DND-41 (cell line): ENCODE measurements at regions not wholly inside any gene's neighbourhood (a gene's known extent, or its start where the extent isn't known, plus 50 kb on each side); places are given as distances from the start of the nearest gene placed in this dataset.

Experiments used
- EZH2 ChIP-seq: IDR thresholded peaks from 3 replicates; pipeline ENCODE4 v1.6.1; 2012; ENCODE audit warnings: borderline replicate concordance, low read depth, mild to moderate bottlenecking, moderate library complexity, low read length, inconsistent platforms; ENCODE audit not compliant: severe bottlenecking
- TF ChIP-seq, protein P1 (sequence below): IDR thresholded peaks from 2 replicates; pipeline ENCODE4 v1.5.1; 2012; ENCODE audit warnings: borderline replicate concordance, low read length, moderate library complexity, mild to moderate bottlenecking; ENCODE audit not compliant: poor library complexity, severe bottlenecking; ENCODE audit errors: extremely low read depth

DNA sequence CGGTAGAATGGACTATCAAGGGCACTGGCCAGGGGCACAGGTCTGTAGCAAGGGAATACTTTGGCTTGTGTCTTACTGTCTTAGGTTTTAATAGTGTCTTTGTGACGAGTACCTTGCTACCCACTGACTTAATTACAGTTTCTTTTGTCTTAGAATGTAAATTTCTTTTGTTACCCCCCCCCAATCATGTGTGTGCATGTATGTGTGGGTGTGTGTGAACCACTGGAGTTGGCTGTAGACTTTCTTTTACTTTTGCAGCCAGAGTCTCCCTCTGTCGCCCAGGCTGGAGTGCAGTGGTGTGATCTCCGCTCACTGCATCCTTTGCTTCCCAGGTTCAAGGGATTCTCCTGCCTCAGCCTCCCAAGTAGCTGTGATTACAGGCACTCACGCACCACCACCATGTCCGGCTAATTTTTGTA is 61.8 kb upstream of the CLDN14 start:
- TF ChIP-seq, protein P1, sequence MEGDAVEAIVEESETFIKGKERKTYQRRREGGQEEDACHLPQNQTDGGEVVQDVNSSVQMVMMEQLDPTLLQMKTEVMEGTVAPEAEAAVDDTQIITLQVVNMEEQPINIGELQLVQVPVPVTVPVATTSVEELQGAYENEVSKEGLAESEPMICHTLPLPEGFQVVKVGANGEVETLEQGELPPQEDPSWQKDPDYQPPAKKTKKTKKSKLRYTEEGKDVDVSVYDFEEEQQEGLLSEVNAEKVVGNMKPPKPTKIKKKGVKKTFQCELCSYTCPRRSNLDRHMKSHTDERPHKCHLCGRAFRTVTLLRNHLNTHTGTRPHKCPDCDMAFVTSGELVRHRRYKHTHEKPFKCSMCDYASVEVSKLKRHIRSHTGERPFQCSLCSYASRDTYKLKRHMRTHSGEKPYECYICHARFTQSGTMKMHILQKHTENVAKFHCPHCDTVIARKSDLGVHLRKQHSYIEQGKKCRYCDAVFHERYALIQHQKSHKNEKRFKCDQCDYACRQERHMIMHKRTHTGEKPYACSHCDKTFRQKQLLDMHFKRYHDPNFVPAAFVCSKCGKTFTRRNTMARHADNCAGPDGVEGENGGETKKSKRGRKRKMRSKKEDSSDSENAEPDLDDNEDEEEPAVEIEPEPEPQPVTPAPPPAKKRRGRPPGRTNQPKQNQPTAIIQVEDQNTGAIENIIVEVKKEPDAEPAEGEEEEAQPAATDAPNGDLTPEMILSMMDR, result no peak
- TF ChIP-seq EZH2, result no peak
